ENCODE measurements at regions not wholly inside any gene's neighbourhood (a gene's known extent, or its start where the extent isn't known, plus 50 kb on each side); places are given as distances from the start of the nearest gene placed in this dataset.

GRCh38 chr15:94667109-94667508, 435.7 kb downstream of the MCTP2 start:
- Histone ChIP-seq H3K79me2 (ENCODE audit: insufficient read depth, low read length) (no peaks in the 10 kb centered on the region), H4K20me1 (ENCODE audit: insufficient read depth, low read length) (no peaks in the 10 kb centered on the region), H3K27ac (ENCODE audit: low read length) (no peak overlapping the region), H3K4me1 (ENCODE audit: insufficient read depth, low read length) (no peaks in the 10 kb centered on the region), H3K4me3 (ENCODE audit: low read depth in 1 of 2, low read length in 2 of 2) (no peak overlapping the region), H3K36me3 (ENCODE audit: insufficient read depth, low read length) (no peaks in the 10 kb centered on the region), H3K27me3 (ENCODE audit: insufficient read depth, low read length, poor library complexity) (peaks cover 35% of the 10 kb centered on the region), H3K9me3 (ENCODE audit: insufficient read depth, low read length, severe bottlenecking) (no peaks in the 10 kb centered on the region), H3K9ac (ENCODE audit: low read depth, low read length) (no peak overlapping the region), H3K4me2 (ENCODE audit: insufficient read depth, low read length) (no peak overlapping the region), H2AFZ (ENCODE audit: low read depth, low read length) (no peak overlapping the region)
- ATAC-seq (ENCODE audit: insufficient read depth, low read depth) (no peak), DNase-seq (no peak)
- no peak for TF ChIP-seq CTCF (IDR thresholded peaks at IDR 0.05; ENCODE audit: borderline replicate concordance, extremely low read depth, low read length, poor library complexity, severe bottlenecking)
- TF ChIP-seq EZH2 (IDR thresholded peaks at IDR 0.05; ENCODE audit: borderline replicate concordance, low read depth, low read length, severe bottlenecking): no peak

GRCh38 chr15:94670438-94671034, 439.2 kb downstream of the MCTP2 start:
- no peak for DNase-seq
- TF ChIP-seq EZH2 (IDR thresholded peaks at IDR 0.05; ENCODE audit: borderline replicate concordance, low read depth, low read length, severe bottlenecking): no peak
- peak; percentile 69 for TF ChIP-seq CTCF (IDR thresholded peaks at IDR 0.05; ENCODE audit: borderline replicate concordance, extremely low read depth, low read length, poor library complexity, severe bottlenecking)
- no peak overlapping the region for H3K4me2 ChIP-seq (ENCODE audit: insufficient read depth, low read length)
- H2AFZ ChIP-seq (ENCODE audit: low read depth, low read length): no peak overlapping the region
- no peaks in the 10 kb centered on the region for H3K36me3 ChIP-seq (ENCODE audit: insufficient read depth, low read length)
- no peaks in the 10 kb centered on the region for H3K9me3 ChIP-seq (ENCODE audit: insufficient read depth, low read length, severe bottlenecking)
- H3K27me3 ChIP-seq (ENCODE audit: insufficient read depth, low read length, poor library complexity): peaks cover 29% of the 10 kb centered on the region
- no peaks in the 10 kb centered on the region for H3K4me1 ChIP-seq (ENCODE audit: insufficient read depth, low read length)
- H4K20me1 ChIP-seq (ENCODE audit: insufficient read depth, low read length): no peaks in the 10 kb centered on the region
- ATAC-seq (ENCODE audit: insufficient read depth, low read depth): no peak
- H3K79me2 ChIP-seq (ENCODE audit: insufficient read depth, low read length): no peaks in the 10 kb centered on the region
- H3K27ac ChIP-seq (ENCODE audit: low read length): no peak overlapping the region
- no peak overlapping the region for H3K4me3 ChIP-seq (ENCODE audit: low read depth in 1 of 2, low read length in 2 of 2)
- no peak overlapping the region for H3K9ac ChIP-seq (ENCODE audit: low read depth, low read length)

GRCh38 chr15:94671858-94672532, 440.6 kb downstream of the MCTP2 start:
- no peaks in the 10 kb centered on the region for H3K4me1 ChIP-seq (ENCODE audit: insufficient read depth, low read length)
- no peaks in the 10 kb centered on the region for H3K9me3 ChIP-seq (ENCODE audit: insufficient read depth, low read length, severe bottlenecking)
- H3K27me3 ChIP-seq (ENCODE audit: insufficient read depth, low read length, poor library complexity): peaks cover 27% of the 10 kb centered on the region
- ATAC-seq (ENCODE audit: insufficient read depth, low read depth) (no peak), DNase-seq (no peak)
- TF ChIP-seq CTCF (IDR thresholded peaks at IDR 0.05; ENCODE audit: borderline replicate concordance, extremely low read depth, low read length, poor library complexity, severe bottlenecking) (no peak), EZH2 (IDR thresholded peaks at IDR 0.05; ENCODE audit: borderline replicate concordance, low read depth, low read length, severe bottlenecking) (no peak)
- H3K36me3 ChIP-seq (ENCODE audit: insufficient read depth, low read length): no peaks in the 10 kb centered on the region
- H3K79me2 ChIP-seq (ENCODE audit: insufficient read depth, low read length): no peaks in the 10 kb centered on the region
- no peak overlapping the region for H3K27ac ChIP-seq (ENCODE audit: low read length)
- no peak overlapping the region for H3K9ac ChIP-seq (ENCODE audit: low read depth, low read length)
- H3K4me2 ChIP-seq (ENCODE audit: insufficient read depth, low read length): no peak overlapping the region
- H2AFZ ChIP-seq (ENCODE audit: low read depth, low read length): no peak overlapping the region
- H4K20me1 ChIP-seq (ENCODE audit: insufficient read depth, low read length): no peaks in the 10 kb centered on the region
- no peak overlapping the region for H3K4me3 ChIP-seq (ENCODE audit: low read depth in 1 of 2, low read length in 2 of 2)
